ENCODE measurements at regions not wholly inside any gene's neighbourhood (a gene's known extent, or its start where the extent isn't known, plus 50 kb on each side); places are given as distances from the start of the nearest gene placed in this dataset.

- TF ChIP-seq CTCF (IDR thresholded peaks at IDR 0.05) (no peak), RAD21 (conservative IDR thresholded peaks at IDR 0.05 in 1 of 2, IDR thresholded peaks at IDR 0.05 in 1 of 2) (no peak)
Observed at GRCh38 chr14:44699391-44699790, 192.3 kb upstream of the FSCB start.
